ENCODE measurements at regions not wholly inside any gene's neighbourhood (a gene's known extent, or its start where the extent isn't known, plus 50 kb on each side); places are given as distances from the start of the nearest gene placed in this dataset.

- H3K4me1 Mint-ChIP-seq = peaks cover 2% of the 10 kb centered on the region
- H3K36me3 Mint-ChIP-seq (ENCODE audit: low read depth) = peaks cover 3% of the 10 kb centered on the region
- H3K27ac Mint-ChIP-seq = no peak overlapping the region
- DNase-seq = no peak
- H3K4me3 Mint-ChIP-seq = no peak overlapping the region
- intact Hi-C loops (cut with micrococcal nuclease) = no loop called here
- peaks cover 30% of the 10 kb centered on the region for H3K27me3 Mint-ChIP-seq
- peaks cover 29% of the 10 kb centered on the region for H3K9me3 Mint-ChIP-seq
Observed at GRCh38 chr18:76747676-76748075, 74.7 kb upstream of the ZNF236 start.

GRCh38 chr18:76741346-76741745 is 81.0 kb upstream of the ZNF236 start:
- Mint-ChIP-seq H3K9me3 (peaks cover 11% of the 10 kb centered on the region), H3K4me3 (no peak overlapping the region), H3K27me3 (peaks cover 48% of the 10 kb centered on the region), H3K27ac (no peak overlapping the region), H3K36me3 (ENCODE audit: low read depth) (no peaks in the 10 kb centered on the region), H3K4me1 (peaks cover 9% of the 10 kb centered on the region)
- DNase-seq = no peak
- intact Hi-C loops (cut with micrococcal nuclease) = no loop called here

GRCh38 chr18:76736309-76736708 is 86.0 kb upstream of the ZNF236 start:
- Mint-ChIP-seq H3K9me3 (peaks cover 6% of the 10 kb centered on the region), H3K36me3 (ENCODE audit: low read depth) (no peaks in the 10 kb centered on the region), H3K27ac (no peak overlapping the region), H3K27me3 (peaks cover 43% of the 10 kb centered on the region), H3K4me3 (no peak overlapping the region), H3K4me1 (peaks cover 11% of the 10 kb centered on the region)
- DNase-seq = no peak
- intact Hi-C loops (cut with micrococcal nuclease) = no loop called here

- peaks cover 55% of the 10 kb centered on the region for H3K27me3 Mint-ChIP-seq
- H3K9me3 Mint-ChIP-seq = peaks cover 3% of the 10 kb centered on the region
- H3K4me1 Mint-ChIP-seq = peaks cover 10% of the 10 kb centered on the region
- H3K4me3 Mint-ChIP-seq = no peak overlapping the region
- DNase-seq = no peak
- H3K36me3 Mint-ChIP-seq (ENCODE audit: low read depth) = no peaks in the 10 kb centered on the region
- no peak overlapping the region for H3K27ac Mint-ChIP-seq
- intact Hi-C loops (cut with micrococcal nuclease) = no loop called here
Observed at GRCh38 chr18:76730901-76731300, 91.5 kb upstream of the ZNF236 start.

GRCh38 chr18:76727589-76727988 is 94.8 kb upstream of the ZNF236 start:
- H3K27ac Mint-ChIP-seq = no peak overlapping the region
- H3K9me3 Mint-ChIP-seq = peaks cover 3% of the 10 kb centered on the region
- H3K4me1 Mint-ChIP-seq = peaks cover 30% of the 10 kb centered on the region
- no peak overlapping the region for H3K4me3 Mint-ChIP-seq
- intact Hi-C loops (cut with micrococcal nuclease) = no loop called here
- H3K27me3 Mint-ChIP-seq = peaks cover 50% of the 10 kb centered on the region
- no peak for DNase-seq
- no peaks in the 10 kb centered on the region for H3K36me3 Mint-ChIP-seq (ENCODE audit: low read depth)

- Mint-ChIP-seq H3K9me3 (peaks cover 3% of the 10 kb centered on the region), H3K4me3 (no peak overlapping the region), H3K27ac (no peak overlapping the region), H3K36me3 (ENCODE audit: low read depth) (no peaks in the 10 kb centered on the region), H3K27me3 (peaks cover 36% of the 10 kb centered on the region), H3K4me1 (peaks cover 45% of the 10 kb centered on the region)
- no peak for DNase-seq
- intact Hi-C loops (cut with micrococcal nuclease) = no loop called here
Observed at GRCh38 chr18:76725445-76725844, 96.9 kb upstream of the ZNF236 start.

GRCh38 chr18:76722224-76723061 is 99.9 kb upstream of the ZNF236 start:
- intact Hi-C loops (cut with micrococcal nuclease) = loop anchor here (5.0 kb wide), 1 partner anchor 35 kb away; no protein-coding TSS in a partner anchor
- peaks cover 54% of the 10 kb centered on the region for H3K4me1 Mint-ChIP-seq
- H3K9me3 Mint-ChIP-seq = peaks cover under 1% of the 10 kb centered on the region
- H3K4me3 Mint-ChIP-seq = no peak overlapping the region
- peaks cover 13% of the 10 kb centered on the region for H3K27me3 Mint-ChIP-seq
- peaks cover 2% of the 10 kb centered on the region for H3K36me3 Mint-ChIP-seq (ENCODE audit: low read depth)
- peak; percentile 64 for DNase-seq
- H3K27ac Mint-ChIP-seq = no peak overlapping the region

- peak; percentile 96 for DNase-seq
- Mint-ChIP-seq H3K27ac (peak overlapping the region; percentile 65), H3K9me3 (peaks cover 4% of the 10 kb centered on the region), H3K4me1 (peaks cover 56% of the 10 kb centered on the region), H3K27me3 (peaks cover 14% of the 10 kb centered on the region), H3K36me3 (ENCODE audit: low read depth) (peaks cover 3% of the 10 kb centered on the region), H3K4me3 (peak overlapping the region; percentile 65)
- intact Hi-C loops (cut with micrococcal nuclease) = loop anchor here (5.0 kb wide), 1 partner anchor 36 kb away; no protein-coding TSS in a partner anchor
Observed at GRCh38 chr18:76721207-76721996, 101.0 kb upstream of the ZNF236 start.

GRCh38 chr18:76720683-76721082 is 101.7 kb upstream of the ZNF236 start:
- H3K27ac Mint-ChIP-seq = peak overlapping the region; percentile 65
- peaks cover 3% of the 10 kb centered on the region for H3K36me3 Mint-ChIP-seq (ENCODE audit: low read depth)
- intact Hi-C loops (cut with micrococcal nuclease) = loop anchor here (5.0 kb wide), 1 partner anchor 37 kb away; no protein-coding TSS in a partner anchor
- DNase-seq = peak; percentile 72
- peaks cover 52% of the 10 kb centered on the region for H3K4me1 Mint-ChIP-seq
- H3K27me3 Mint-ChIP-seq = peaks cover 15% of the 10 kb centered on the region
- peak overlapping the region; percentile 65 for H3K4me3 Mint-ChIP-seq
- peaks cover 4% of the 10 kb centered on the region for H3K9me3 Mint-ChIP-seq

GRCh38 chr18:76715012-76715610 is 107.2 kb upstream of the ZNF236 start:
- DNase-seq = no peak
- Mint-ChIP-seq H3K9me3 (peaks cover 4% of the 10 kb centered on the region), H3K27ac (no peak overlapping the region), H3K27me3 (peaks cover 10% of the 10 kb centered on the region), H3K4me3 (no peak overlapping the region), H3K36me3 (ENCODE audit: low read depth) (peaks cover 3% of the 10 kb centered on the region), H3K4me1 (peaks cover 12% of the 10 kb centered on the region)
- intact Hi-C loops (cut with micrococcal nuclease) = no loop called here

- Mint-ChIP-seq H3K4me3 (no peak overlapping the region), H3K36me3 (ENCODE audit: low read depth) (peaks cover 3% of the 10 kb centered on the region), H3K27me3 (peaks cover 10% of the 10 kb centered on the region), H3K27ac (no peak overlapping the region), H3K4me1 (peaks cover 11% of the 10 kb centered on the region), H3K9me3 (peaks cover 4% of the 10 kb centered on the region)
- intact Hi-C loops (cut with micrococcal nuclease) = no loop called here
- no peak for DNase-seq
Observed at GRCh38 chr18:76713432-76713831, 108.9 kb upstream of the ZNF236 start.

GRCh38 chr18:76712511-76713140 is 109.7 kb upstream of the ZNF236 start:
- Mint-ChIP-seq H3K36me3 (ENCODE audit: low read depth) (peaks cover 2% of the 10 kb centered on the region), H3K4me1 (peaks cover 9% of the 10 kb centered on the region), H3K4me3 (no peak overlapping the region), H3K27me3 (peaks cover 8% of the 10 kb centered on the region), H3K27ac (no peak overlapping the region), H3K9me3 (peaks cover 4% of the 10 kb centered on the region)
- intact Hi-C loops (cut with micrococcal nuclease) = no loop called here
- no peak for DNase-seq

- Mint-ChIP-seq H3K4me1 (peaks cover 8% of the 10 kb centered on the region), H3K4me3 (no peak overlapping the region), H3K9me3 (no peaks in the 10 kb centered on the region), H3K36me3 (ENCODE audit: low read depth) (no peaks in the 10 kb centered on the region), H3K27me3 (peaks cover 16% of the 10 kb centered on the region), H3K27ac (no peak overlapping the region)
- DNase-seq = no peak
- intact Hi-C loops (cut with micrococcal nuclease) = loop anchor here (1.0 kb wide), 1 partner anchor 312 kb away; no protein-coding TSS in a partner anchor
Observed at GRCh38 chr18:76710646-76711520, 111.5 kb upstream of the ZNF236 start.

Data from activated CD4-positive, alpha-beta T cell treated with anti-CD3 and anti-CD28 coated beads, Interleukin-2, amount 10 ng/mL, durations not matched to agents 24 days and 14 days (primary cell).